Adrenal gland (tissue), 9 donors: ENCODE measurements at regions not wholly inside any gene's neighbourhood (a gene's known extent, or its start where the extent isn't known, plus 50 kb on each side); places are given as distances from the start of the nearest gene placed in this dataset.
A peak's percentile ranks its signal among the peaks of the same experiment; 100 is the strongest.

Experiments
- DNase-seq, 7 donors: peaks; one replicate each; pipeline ENCODE4 v3.0.0-alpha.2; 2019 to 2020
- H3K27ac ChIP-seq, 5 donors: fragments of 200-600 bp; sonication (generic) in 4 of 5; 1 replicate in 3 of 5; 2 replicates in 2 of 5; pipeline versions ENCODE4 v1.5.1 to v1.8.0; 2016 to 2020; ENCODE audit warnings: mild to moderate bottlenecking in 1 of 5
- H3K27me3 ChIP-seq: fragments of 200-600 bp; 2 replicates; pipeline ENCODE4 v1.8.0; 2021
- H3K36me3 ChIP-seq, 2 donors: fragments of 200-600 bp; replicated peaks in 1 of 2; 1 replicate in 1 of 2; 2 replicates in 1 of 2; pipeline versions ENCODE4 v1.5.1 to v1.8.0; 2018 to 2022
- H3K4me1 ChIP-seq, 2 donors: fragments of 200-600 bp; replicated peaks in 1 of 2; 1 replicate in 1 of 2; 2 replicates in 1 of 2; pipeline versions ENCODE4 v1.5.1 to v1.8.0; 2018 to 2021
- H3K4me3 ChIP-seq, 4 donors: fragments of 200-600 bp; sonication (generic) in 3 of 4; one replicate each; pipeline ENCODE4 v1.5.1; 2016 to 2018
- H3K9me3 ChIP-seq, 3 donors: fragments of 200-600 bp; sonication (generic) in 1 of 3; replicated peaks in 1 of 3; 1 replicate in 2 of 3; 2 replicates in 1 of 3; pipeline versions ENCODE4 v1.5.1 to v1.8.0; 2016 to 2021
- POLR2A ChIP-seq, 2 donors: fragments of 450-650 bp; IDR thresholded peaks; one replicate each; pipeline ENCODE4 v1.6.1; 2017; ENCODE audit warnings: antibody characterized with exemption in 2 of 2, mild to moderate bottlenecking in 2 of 2, moderate library complexity in 1 of 2
- WGBS, 4 donors: extraction: QIAGEN DNeasy Blood & Tissue Kit in 2 of 4; methylation state at CpG; one replicate each; pipeline versions ENCODE4 v1.1.5 to v1.1.7; 2013 to 2017; 5-methylcytosine and 5-hydroxymethylcytosine counted together
- intact Hi-C, 2 donors: fragments of 100-400 bp; cut with DNase I; formaldehyde crosslinking; loops; one replicate each; pipeline versions ENCODE4 v1.14.1 to v1.15.0; 2022 to 2023
- TF ChIP-seq, protein P1 (sequence below), 6 experiments: fragments of 450-650 bp in 4 of 6; fragments of 200-600 bp in 2 of 6; sonication (generic) in 1 of 6; IDR thresholded peaks; 1 replicate in 5 of 6; 2 replicates in 1 of 6; pipeline versions ENCODE4 v1.5.1 to v1.8.0; 2016 to 2021; ENCODE audit warnings: antibody characterized with exemption in 6 of 6, mild to moderate bottlenecking in 2 of 6, moderate library complexity in 1 of 6
- donor health status: healthy with polysubstance abuse.
- donor health status: Bipolar disorder and iron deficiency.
- donor health status: DM: yes; HTN: yes; CAD: no.
- donor health status: DM: no; HTN: no; CAD: no.
- donor health status: DM: no; HTN: no; CAD: no.

DNA sequence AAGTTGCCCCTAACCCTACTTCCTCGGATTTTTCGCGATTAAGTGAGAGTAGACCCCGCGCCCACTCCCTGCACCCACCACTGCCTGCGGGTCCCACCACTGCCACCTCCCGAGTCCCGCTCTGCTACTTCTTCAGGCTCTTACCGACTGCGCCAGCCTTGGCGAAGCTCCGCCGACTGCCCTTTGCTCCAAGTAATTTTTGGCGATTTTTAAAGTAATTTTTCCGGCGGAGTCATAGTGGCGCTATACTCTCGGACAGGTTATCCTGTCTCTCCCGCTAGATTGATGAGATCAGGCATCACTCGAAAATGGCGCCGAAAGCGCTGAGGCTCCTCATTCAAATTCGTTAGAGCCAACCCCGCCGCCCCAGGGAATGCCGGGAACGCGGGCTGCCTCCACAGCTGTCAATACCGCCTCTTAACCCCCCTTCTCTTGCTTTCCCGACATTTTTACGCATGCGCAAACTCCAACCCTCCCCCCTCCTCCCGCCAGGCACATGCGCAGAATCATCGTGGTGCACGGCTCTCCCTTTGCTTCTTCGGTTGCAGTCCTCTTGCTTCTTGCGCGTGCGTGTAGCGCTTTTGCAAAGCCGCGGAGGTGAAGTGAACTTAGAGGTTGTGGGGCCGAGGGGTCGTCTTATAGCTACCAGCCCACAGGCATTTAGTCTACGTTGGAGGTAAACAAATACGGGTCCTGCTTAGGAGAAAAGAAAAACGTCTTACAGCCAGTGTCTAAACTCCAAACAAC lies 66.6 kb downstream of the KCNRG start:
- Histone ChIP-seq H3K27me3 (no peaks in the 10 kb centered on the region), H3K4me1 (peaks cover 0 to 49% of the 10 kb centered on the region in 2 donors), H3K9me3 (peaks cover 0 to 4% (median 0%) of the 10 kb centered on the region in 3 donors), H3K36me3 (no peaks in the 10 kb centered on the region), H3K27ac (peak overlapping the region; percentile 68 to 93 (median 88)), H3K4me3 (peak overlapping the region; percentile 49 to 80 (median 60))
- intact Hi-C loops, result loop anchor here in 1 of 2 donors (5.0 to 10.0 kb wide), 3 partner anchors 45 to 450 kb away; partner anchors contain the start of gene TRIM13
- TF ChIP-seq, protein P1, sequence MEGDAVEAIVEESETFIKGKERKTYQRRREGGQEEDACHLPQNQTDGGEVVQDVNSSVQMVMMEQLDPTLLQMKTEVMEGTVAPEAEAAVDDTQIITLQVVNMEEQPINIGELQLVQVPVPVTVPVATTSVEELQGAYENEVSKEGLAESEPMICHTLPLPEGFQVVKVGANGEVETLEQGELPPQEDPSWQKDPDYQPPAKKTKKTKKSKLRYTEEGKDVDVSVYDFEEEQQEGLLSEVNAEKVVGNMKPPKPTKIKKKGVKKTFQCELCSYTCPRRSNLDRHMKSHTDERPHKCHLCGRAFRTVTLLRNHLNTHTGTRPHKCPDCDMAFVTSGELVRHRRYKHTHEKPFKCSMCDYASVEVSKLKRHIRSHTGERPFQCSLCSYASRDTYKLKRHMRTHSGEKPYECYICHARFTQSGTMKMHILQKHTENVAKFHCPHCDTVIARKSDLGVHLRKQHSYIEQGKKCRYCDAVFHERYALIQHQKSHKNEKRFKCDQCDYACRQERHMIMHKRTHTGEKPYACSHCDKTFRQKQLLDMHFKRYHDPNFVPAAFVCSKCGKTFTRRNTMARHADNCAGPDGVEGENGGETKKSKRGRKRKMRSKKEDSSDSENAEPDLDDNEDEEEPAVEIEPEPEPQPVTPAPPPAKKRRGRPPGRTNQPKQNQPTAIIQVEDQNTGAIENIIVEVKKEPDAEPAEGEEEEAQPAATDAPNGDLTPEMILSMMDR (IDR thresholded peaks at IDR 0.05), result peak in 2 of 6 experiments; percentile 14 to 18
- TF ChIP-seq POLR2A (IDR thresholded peaks at IDR 0.05), result peak; percentile 14 to 86
- WGBS, 4 donors, result 0% methylated on average over 49 of the region's 49 CpGs
- peak; percentile 98 to 99 (median 98) for DNase-seq

DNA sequence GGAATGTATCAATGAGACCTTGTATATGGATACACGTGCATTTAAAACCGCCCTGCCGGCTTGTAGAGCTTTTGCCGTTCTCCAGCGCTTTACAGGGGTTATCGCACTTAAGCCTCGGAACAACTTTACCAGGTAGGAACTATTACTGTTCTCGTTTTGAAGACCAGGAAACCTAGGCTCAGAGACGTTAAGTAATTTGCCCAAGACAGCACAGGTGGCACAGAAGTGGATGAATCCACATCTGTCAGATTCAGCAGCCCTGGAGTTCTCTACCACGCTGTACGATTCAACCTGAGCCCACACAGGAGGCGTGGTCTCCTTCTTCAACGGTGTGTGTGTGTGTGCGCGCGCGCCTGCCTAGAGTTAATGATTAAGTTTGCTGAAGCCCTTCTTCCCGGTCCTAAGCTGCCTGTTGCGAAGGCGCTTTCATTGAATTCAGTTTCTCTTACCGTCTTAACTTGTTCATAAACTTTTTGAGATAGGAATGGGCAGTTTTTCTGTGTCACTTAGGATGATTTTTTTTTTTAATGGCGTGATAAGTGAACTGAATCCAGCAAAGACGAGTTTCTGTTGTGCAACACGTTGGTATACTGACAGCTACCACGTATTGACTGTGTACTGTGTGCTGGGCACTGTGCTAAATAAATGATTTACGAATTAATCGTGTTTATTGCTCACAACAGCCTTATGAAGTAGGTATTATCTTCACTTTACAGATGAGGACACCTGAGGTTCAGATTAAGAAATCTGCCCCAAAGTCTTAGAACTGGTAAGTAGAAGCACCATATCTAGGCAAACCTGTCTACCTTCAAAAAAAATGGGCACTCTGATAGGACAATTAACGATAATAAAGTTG lies 67.4 kb downstream of the KCNRG start:
- intact Hi-C loops, result loop anchor here in 1 of 2 donors (5.0 to 10.0 kb wide), 3 partner anchors 45 to 450 kb away; partner anchors contain the start of gene TRIM13
- Histone ChIP-seq H3K27me3 (no peaks in the 10 kb centered on the region), H3K9me3 (peaks cover 0 to 4% (median 0%) of the 10 kb centered on the region in 3 donors), H3K4me3 (peak overlapping the region; percentile 14 to 80 (median 35)), H3K36me3 (no peaks in the 10 kb centered on the region), H3K4me1 (peaks cover 0 to 41% of the 10 kb centered on the region in 2 donors), H3K27ac (peak overlapping the region in 4 of 5 donors; percentile 48 to 88 (median 85))
- no peak for TF ChIP-seq POLR2A (IDR thresholded peaks at IDR 0.05)
- TF ChIP-seq, protein P1 (IDR thresholded peaks at IDR 0.05), result peak in 1 of 6 experiments; percentile 12
- peak; percentile 60 to 84 (median 75) for DNase-seq
- WGBS, 4 donors, result 2 to 4% (median 3%) methylated on average over 17 to 28 of the region's 28 CpGs

DNA sequence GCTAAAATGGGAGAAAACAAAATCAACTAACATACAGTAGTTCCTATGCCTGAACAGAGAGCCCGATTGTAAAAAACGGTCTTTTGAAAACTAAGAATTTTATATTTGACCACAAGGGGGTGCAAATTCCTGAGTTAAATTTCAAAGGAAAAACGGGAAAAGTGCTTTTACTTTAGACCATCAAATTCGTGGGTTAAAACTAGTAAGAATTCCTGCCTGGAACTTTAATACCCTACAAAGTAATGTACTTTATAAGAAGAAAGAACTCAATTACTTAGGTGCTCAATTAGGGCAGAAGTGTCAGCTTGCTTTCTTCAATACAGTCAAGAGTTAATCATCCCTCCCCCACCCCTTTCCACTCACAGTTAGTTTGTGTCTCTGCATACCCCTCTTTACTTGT lies 69.8 kb downstream of the KCNRG start:
- intact Hi-C loops, result loop anchor here in 1 of 2 donors (10.0 kb wide), 1 partner anchor 90 kb away; the partner anchor contains the start of gene TRIM13
- no peak for DNase-seq
- no peaks in the 10 kb centered on the region for H3K36me3 ChIP-seq
- no peak overlapping the region for H3K27ac ChIP-seq
- peak overlapping the region in 1 of 4 donors; percentile 32 for H3K4me3 ChIP-seq
- TF ChIP-seq, protein P1 (IDR thresholded peaks at IDR 0.05), result peak; percentile 54 to 71 (median 66)
- TF ChIP-seq POLR2A (IDR thresholded peaks at IDR 0.05), result no peak
- 0 to 2% (median 0%) methylated on average over 4 of the region's 4 CpGs for WGBS, 4 donors
- H3K4me1 ChIP-seq, result peaks cover 0 to 29% of the 10 kb centered on the region in 2 donors
- no peaks in the 10 kb centered on the region for H3K9me3 ChIP-seq
- no peaks in the 10 kb centered on the region for H3K27me3 ChIP-seq

DNA sequence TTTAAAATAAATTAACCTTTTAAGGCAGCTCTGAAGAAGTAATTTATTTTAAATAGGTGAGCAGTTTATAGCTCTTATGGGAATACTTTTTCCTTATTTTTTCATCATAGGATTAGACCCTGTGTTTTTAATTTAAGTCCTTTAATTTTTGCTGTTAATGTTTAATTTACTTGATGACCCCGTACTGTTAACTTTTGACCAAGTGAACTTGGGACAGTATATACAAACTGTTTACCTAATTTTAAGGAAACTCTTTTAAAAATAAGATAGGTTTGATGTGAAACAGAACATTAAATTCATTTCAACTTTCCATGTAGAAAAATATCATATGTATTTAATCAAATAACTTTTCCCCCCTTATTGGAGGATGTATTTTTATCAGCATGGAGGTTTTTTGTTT lies 74.4 kb downstream of the KCNRG start:
- TF ChIP-seq, protein P1 (IDR thresholded peaks at IDR 0.05), result no peak
- TF ChIP-seq POLR2A (IDR thresholded peaks at IDR 0.05), result no peak
- no peak for DNase-seq
- Histone ChIP-seq H3K27ac (no peak overlapping the region), H3K4me3 (no peak overlapping the region), H3K27me3 (no peaks in the 10 kb centered on the region), H3K9me3 (no peaks in the 10 kb centered on the region), H3K36me3 (no peaks in the 10 kb centered on the region), H3K4me1 (peaks cover 0 to 8% of the 10 kb centered on the region in 2 donors)
- WGBS, 4 donors, result 95 to 99% (median 98%) methylated on average over 1 of the region's 1 CpG
- intact Hi-C loops, result loop anchor here in 1 of 2 donors (10.0 kb wide), 1 partner anchor 95 kb away; the partner anchor contains the start of gene TRIM13
